IPS-20b (cell line): ENCODE measurements at regions not wholly inside any gene's neighbourhood (a gene's known extent, or its start where the extent isn't known, plus 50 kb on each side); places are given as distances from the start of the nearest gene placed in this dataset.
A peak's percentile ranks its signal among the peaks of the same experiment; 100 is the strongest.
"Not testable (repeated sequence)": the region's sequence is repeated elsewhere in the genome, so short reads cannot be mapped to it uniquely, and the experiment has no call there.

Experiments used
- H3K27ac ChIP-seq: one replicate; pipeline ENCODE4 v1.5.1; 2013; ENCODE audit warnings: low read length
- H3K27me3 ChIP-seq: 2 replicates; pipeline ENCODE4 v1.6.1; 2013; ENCODE audit warnings: mild to moderate bottlenecking, low read length, inconsistent platforms; ENCODE audit not compliant: insufficient read depth
- H3K36me3 ChIP-seq: 2 replicates; pipeline ENCODE4 v1.6.1; 2013; ENCODE audit warnings: low read depth, mild to moderate bottlenecking, inconsistent platforms, low read length, moderate library complexity; ENCODE audit not compliant: insufficient read depth
- H3K4me1 ChIP-seq: 2 replicates; pipeline ENCODE4 v1.6.1; 2013; ENCODE audit warnings: mild to moderate bottlenecking, control low read depth, inconsistent platforms, low read length, moderate library complexity; ENCODE audit not compliant: insufficient read depth
- H3K4me3 ChIP-seq: 2 replicates; pipeline ENCODE4 v1.5.1; 2013; ENCODE audit warnings: mild to moderate bottlenecking, low read length, inconsistent platforms
- H3K9ac ChIP-seq: 2 replicates; pipeline ENCODE4 v1.6.1; 2013; ENCODE audit warnings: low read depth, mild to moderate bottlenecking, inconsistent platforms, low read length, moderate library complexity
- H3K9me3 ChIP-seq: 2 replicates; pipeline ENCODE4 v1.6.1; 2013; ENCODE audit warnings: mild to moderate bottlenecking, low read depth, low read length, inconsistent platforms; ENCODE audit not compliant: insufficient read depth

- Histone ChIP-seq H3K4me1 (peaks cover 10% of the 10 kb centered on the region), H3K27me3 (no peaks in the 10 kb centered on the region), H3K9ac (no peak overlapping the region), H3K4me3 (no peak overlapping the region), H3K9me3 (no peaks in the 10 kb centered on the region), H3K27ac (no peak overlapping the region), H3K36me3 (no peaks in the 10 kb centered on the region)
These were observed 105.9 kb upstream of the PIAS1 start for GRCh38 chr15:67948215-67948614.

- H3K27me3 ChIP-seq, H3K4me3 ChIP-seq, H3K4me1 ChIP-seq, H3K9me3 ChIP-seq, H3K9ac ChIP-seq, H3K36me3 ChIP-seq, H3K27ac ChIP-seq: not testable (repeated sequence)
These were observed 102.9 kb upstream of the PIAS1 start for GRCh38 chr15:67951187-67951586.

GRCh38 chr15:67953299-67953698 is 100.8 kb upstream of the PIAS1 start:
- no peak overlapping the region for H3K4me3 ChIP-seq
- H3K9me3 ChIP-seq: no peaks in the 10 kb centered on the region
- H3K9ac ChIP-seq: no peak overlapping the region
- H3K4me1 ChIP-seq: no peaks in the 10 kb centered on the region
- no peaks in the 10 kb centered on the region for H3K36me3 ChIP-seq
- H3K27ac ChIP-seq: no peak overlapping the region
- H3K27me3 ChIP-seq: no peaks in the 10 kb centered on the region

GRCh38 chr15:67955252-67955651 is 98.9 kb upstream of the PIAS1 start:
- no peak overlapping the region for H3K9ac ChIP-seq
- no peaks in the 10 kb centered on the region for H3K36me3 ChIP-seq
- H3K4me1 ChIP-seq: no peaks in the 10 kb centered on the region
- no peaks in the 10 kb centered on the region for H3K27me3 ChIP-seq
- no peaks in the 10 kb centered on the region for H3K9me3 ChIP-seq
- no peak overlapping the region for H3K4me3 ChIP-seq
- H3K27ac ChIP-seq: no peak overlapping the region

GRCh38 chr15:67957435-67958132 is 96.5 kb upstream of the PIAS1 start:
- H3K4me3 ChIP-seq: no peak overlapping the region
- no peak overlapping the region for H3K27ac ChIP-seq

GRCh38 chr15:67967871-67968431 is 86.2 kb upstream of the PIAS1 start:
- peak overlapping the region; percentile 38; the same call in 1 of the 2 replicates for H3K9ac ChIP-seq
- 0 out of 2 replicates have a peak, but pooled peaks cover 4% of the 10 kb centered on the region for H3K27me3 ChIP-seq
- no peaks in the 10 kb centered on the region for H3K36me3 ChIP-seq
- H3K27ac ChIP-seq: no peak overlapping the region
- peak overlapping the region; percentile 68 for H3K4me3 ChIP-seq
- no peaks in the 10 kb centered on the region for H3K9me3 ChIP-seq
- peaks cover 16% of the 10 kb centered on the region; the same call in 1 of the 2 replicates for H3K4me1 ChIP-seq

More at GRCh38 chr15:67957435-67958132, 96.5 kb upstream of the PIAS1 start:
- H3K36me3 ChIP-seq: no peaks in the 10 kb centered on the region
- no peak overlapping the region for H3K9ac ChIP-seq
- peaks cover 15% of the 10 kb centered on the region for H3K4me1 ChIP-seq
- no peaks in the 10 kb centered on the region for H3K27me3 ChIP-seq
- H3K9me3 ChIP-seq: no peaks in the 10 kb centered on the region

GRCh38 chr15:67968564-67968963 is 85.6 kb upstream of the PIAS1 start:
- Histone ChIP-seq H3K27ac (no peak overlapping the region), H3K4me3 (peak overlapping the region; percentile 68; the same call in 1 of the 2 replicates), H3K4me1 (peaks cover 16% of the 10 kb centered on the region; the same call in 1 of the 2 replicates), H3K36me3 (no peaks in the 10 kb centered on the region), H3K9me3 (no peaks in the 10 kb centered on the region), H3K9ac (no peak overlapping the region), H3K27me3 (0 out of 2 replicates have a peak, but pooled peaks cover 4% of the 10 kb centered on the region)

GRCh38 chr15:67968966-67969365 is 85.1 kb upstream of the PIAS1 start:
- no peaks in the 10 kb centered on the region for H3K36me3 ChIP-seq
- H3K9me3 ChIP-seq: no peaks in the 10 kb centered on the region
- H3K4me1 ChIP-seq: peaks cover 16% of the 10 kb centered on the region; the same call in 1 of the 2 replicates
- no peak overlapping the region for H3K27ac ChIP-seq
- H3K27me3 ChIP-seq: 0 out of 2 replicates have a peak, but pooled peaks cover 4% of the 10 kb centered on the region
- no peak overlapping the region for H3K4me3 ChIP-seq
- no peak overlapping the region for H3K9ac ChIP-seq

- Histone ChIP-seq H3K4me1 (peaks cover 16% of the 10 kb centered on the region; the same call in 1 of the 2 replicates), H3K9me3 (no peaks in the 10 kb centered on the region), H3K9ac (no peak overlapping the region), H3K27me3 (0 out of 2 replicates have a peak, but pooled peaks cover 4% of the 10 kb centered on the region), H3K27ac (no peak overlapping the region), H3K36me3 (no peaks in the 10 kb centered on the region), H3K4me3 (no peak overlapping the region)
These were observed 84.2 kb upstream of the PIAS1 start for GRCh38 chr15:67969892-67970291.

- no peak overlapping the region for H3K9ac ChIP-seq
- no peak overlapping the region for H3K4me3 ChIP-seq
- 0 out of 2 replicates have a peak, but pooled peaks cover 2% of the 10 kb centered on the region for H3K27me3 ChIP-seq
- H3K27ac ChIP-seq: no peak overlapping the region
- H3K36me3 ChIP-seq: no peaks in the 10 kb centered on the region
- H3K9me3 ChIP-seq: no peaks in the 10 kb centered on the region
- peaks cover 14% of the 10 kb centered on the region; the same call in 1 of the 2 replicates for H3K4me1 ChIP-seq
These were observed 81.7 kb upstream of the PIAS1 start for GRCh38 chr15:67972377-67972776.

- Histone ChIP-seq H3K4me1 (peaks cover 4% of the 10 kb centered on the region; the same call in 1 of the 2 replicates), H3K36me3 (no peaks in the 10 kb centered on the region), H3K27ac (no peak overlapping the region), H3K9me3 (no peaks in the 10 kb centered on the region), H3K9ac (no peak overlapping the region), H3K27me3 (no peaks in the 10 kb centered on the region), H3K4me3 (no peak overlapping the region)
These were observed 80.3 kb upstream of the PIAS1 start for GRCh38 chr15:67973846-67974245.

- no peaks in the 10 kb centered on the region for H3K36me3 ChIP-seq
- H3K27me3 ChIP-seq: no peaks in the 10 kb centered on the region
- H3K9ac ChIP-seq: no peak overlapping the region
- no peaks in the 10 kb centered on the region for H3K4me1 ChIP-seq
- H3K4me3 ChIP-seq: no peak overlapping the region
- H3K27ac ChIP-seq: no peak overlapping the region
- no peaks in the 10 kb centered on the region for H3K9me3 ChIP-seq
These were observed 77.5 kb upstream of the PIAS1 start for GRCh38 chr15:67976506-67977073.
